Middle frontal gyrus (tissue), 1 donor: ENCODE measurements at regions not wholly inside any gene's neighbourhood (a gene's known extent, or its start where the extent isn't known, plus 50 kb on each side); places are given as distances from the start of the nearest gene placed in this dataset.

ENCODE experiments used
- DNase-seq: peaks from one replicate; pipeline ENCODE4 v3.0.0-alpha.2; 2015; ENCODE audit warnings: low spot score; ENCODE audit errors: extremely low spot score

- DNase-seq, result no peak
These were observed 191.5 kb downstream of the RAMP3 start for GRCh38 chr7:45349090-45349489.

- DNase-seq, result peak; percentile 27
These were observed 193.3 kb downstream of the RAMP3 start for GRCh38 chr7:45350896-45351295.

DNA sequence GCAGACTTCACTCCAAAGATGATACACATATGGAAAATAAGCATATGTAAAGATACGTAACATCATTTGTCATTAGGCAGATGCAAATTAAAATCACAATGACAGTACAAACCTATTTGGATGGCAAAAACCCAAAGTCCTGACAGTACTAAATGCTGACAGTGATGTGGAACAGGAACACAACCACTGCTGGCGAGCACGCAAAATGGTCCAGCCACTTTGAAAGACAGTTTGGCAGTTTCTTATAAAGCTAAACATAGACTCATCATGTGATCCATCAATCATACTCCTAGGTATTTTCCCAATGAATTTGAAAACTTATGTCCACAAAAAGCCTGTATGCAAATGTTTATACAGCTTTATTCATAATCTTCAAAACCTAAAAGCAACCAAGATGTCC lies 200.7 kb downstream of the RAMP3 start:
- DNase-seq, result no peak

DNA sequence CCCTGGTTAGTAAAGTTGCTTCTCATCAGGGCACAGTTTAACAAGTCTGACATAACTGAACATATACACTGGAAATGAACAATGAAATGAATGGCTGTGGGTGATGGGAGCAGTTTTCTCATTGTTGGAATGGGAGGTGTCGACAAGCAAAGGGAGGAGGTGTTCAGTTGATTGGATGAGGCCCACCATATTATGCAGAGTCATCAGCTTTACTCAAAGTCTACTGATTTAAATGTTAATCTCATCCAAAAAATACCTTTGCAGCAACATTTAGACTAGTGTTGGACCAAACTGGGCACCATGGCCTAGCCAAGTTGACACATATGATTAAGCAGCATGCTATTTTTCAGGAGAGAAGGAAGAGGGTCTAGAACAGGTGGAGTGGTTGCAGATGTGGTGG lies 201.7 kb downstream of the RAMP3 start:
- DNase-seq, result no peak

DNA sequence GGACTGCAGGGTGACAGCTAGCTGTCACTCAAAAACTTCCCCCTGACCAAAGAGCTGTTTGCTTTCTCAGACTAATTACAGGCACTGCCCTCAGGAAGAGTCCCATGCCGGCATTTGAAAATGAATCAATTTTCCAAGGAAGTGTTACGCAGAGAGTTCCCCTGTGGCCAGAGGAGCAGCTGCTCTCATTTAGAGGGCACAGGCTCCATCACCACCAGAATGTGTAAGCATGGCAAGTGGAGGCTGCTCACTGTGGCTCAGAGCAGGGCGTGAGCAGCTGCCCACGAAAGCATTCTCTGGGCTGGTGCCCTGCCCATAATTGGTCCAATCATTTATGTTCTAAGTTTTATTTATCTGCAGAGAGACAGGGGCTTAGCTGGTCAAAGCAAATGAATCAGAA lies 202.2 kb downstream of the RAMP3 start:
- DNase-seq, result no peak

DNA sequence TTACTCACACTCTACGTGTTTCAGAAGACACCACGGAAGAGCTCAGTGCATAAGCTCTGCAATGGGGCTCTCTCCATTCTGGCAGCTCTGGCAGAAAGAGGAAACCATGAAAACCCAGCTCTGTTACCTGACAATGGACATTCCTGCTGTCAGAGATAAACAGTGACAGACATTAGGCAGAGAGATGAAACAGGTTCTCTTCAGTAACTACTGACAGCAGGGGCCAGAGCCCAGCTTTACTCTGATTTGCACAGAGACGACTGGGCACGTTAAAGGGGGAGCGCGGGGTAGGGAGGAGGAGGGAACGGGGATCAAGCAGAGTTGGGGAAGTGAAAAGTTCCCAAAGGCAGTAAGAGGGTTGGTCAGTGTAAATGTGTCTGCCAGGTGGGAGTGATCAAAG lies 206.1 kb downstream of the RAMP3 start:
- DNase-seq, result no peak

DNA sequence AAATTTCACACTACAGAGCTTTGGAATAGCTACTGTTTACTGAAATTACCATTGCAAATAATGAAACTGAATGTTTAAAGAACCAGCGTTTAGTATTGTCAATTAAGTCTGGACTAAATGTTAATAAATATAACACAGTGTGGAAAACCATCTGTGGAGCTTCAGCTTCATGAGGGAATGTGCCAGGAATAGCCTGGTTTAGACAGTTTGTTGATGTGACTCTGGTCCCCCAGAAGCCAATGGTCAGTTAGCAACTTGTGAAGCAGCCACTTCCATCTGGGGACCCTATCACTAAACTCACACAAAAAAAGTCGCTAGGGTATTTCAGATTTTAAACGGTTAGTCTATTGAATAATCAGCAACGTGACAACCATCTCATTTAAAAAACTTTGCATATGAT lies 207.8 kb downstream of the RAMP3 start:
- DNase-seq, result no peak

GRCh38 chr7:45366475-45366874 lies 207.7 kb upstream of the ADCY1 start:
- no peak for DNase-seq

GRCh38 chr7:45367026-45367425 lies 207.1 kb upstream of the ADCY1 start:
- no peak for DNase-seq

GRCh38 chr7:45368129-45368807 lies 205.9 kb upstream of the ADCY1 start:
- no peak for DNase-seq

DNA sequence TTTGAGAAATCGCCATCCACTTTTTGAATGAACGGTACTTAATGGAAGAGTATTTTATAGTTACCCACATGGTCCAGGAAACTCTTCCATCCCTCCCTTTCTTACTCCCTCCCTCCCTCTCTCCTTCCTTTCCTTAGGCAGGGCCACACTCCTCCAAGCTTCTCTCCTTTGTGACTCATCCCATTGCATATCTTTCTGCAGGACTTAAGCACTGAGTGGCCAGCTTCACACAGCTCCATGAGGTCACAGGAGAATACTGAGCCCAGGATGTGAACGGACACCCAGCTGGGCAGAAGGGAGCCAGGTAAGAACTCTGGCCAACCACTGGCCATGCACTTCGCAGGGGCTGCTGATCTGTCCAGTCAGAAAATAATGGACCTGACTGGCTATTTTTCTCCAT lies 189.7 kb upstream of the ADCY1 start:
- DNase-seq, result no peak

DNA sequence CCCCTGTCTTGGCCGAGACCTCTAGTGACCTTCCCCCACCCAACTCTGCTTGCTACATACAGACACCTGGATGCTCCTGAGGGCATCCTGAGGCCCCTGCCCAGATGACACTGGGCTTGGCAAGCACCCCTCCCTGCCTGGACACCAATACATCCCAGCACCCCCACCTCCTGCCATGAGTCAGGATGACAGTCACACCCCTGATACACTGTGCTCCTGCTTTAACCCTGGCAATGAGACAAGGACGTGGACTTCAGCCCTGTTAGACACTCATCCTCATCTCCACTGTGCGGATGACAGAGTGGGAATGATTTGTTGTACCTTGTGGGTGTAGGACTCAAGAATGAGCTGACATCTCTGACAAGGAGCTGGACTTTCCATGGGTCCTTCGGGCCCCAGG lies 186.3 kb upstream of the ADCY1 start:
- DNase-seq, result no peak

- no peak for DNase-seq
These were observed 184.9 kb upstream of the ADCY1 start for GRCh38 chr7:45389073-45389872.

GRCh38 chr7:45390180-45390579 lies 184.0 kb upstream of the ADCY1 start:
- no peak for DNase-seq

DNA sequence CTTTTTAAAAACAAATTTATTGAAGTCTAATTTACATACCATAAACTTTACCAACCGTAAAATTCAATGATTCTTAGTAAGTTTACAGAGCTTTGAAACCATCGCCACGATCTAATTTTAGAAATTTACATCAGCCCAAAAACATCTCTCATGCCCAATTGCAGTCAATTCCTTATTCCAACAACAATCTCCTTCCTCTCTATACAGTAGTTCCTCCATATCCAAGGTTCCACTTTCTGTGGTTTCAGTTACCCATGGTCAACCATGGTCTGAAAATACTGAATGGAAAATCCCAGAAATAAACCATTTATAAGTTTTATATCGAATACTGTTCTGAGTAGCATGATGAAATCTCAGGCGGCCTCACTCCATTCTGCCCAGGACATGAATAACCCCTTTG lies 183.4 kb upstream of the ADCY1 start:
- no peak for DNase-seq

GRCh38 chr7:45391618-45392451 lies 182.3 kb upstream of the ADCY1 start:
- no peak for DNase-seq

GRCh38 chr7:45394117-45394708 lies 180.0 kb upstream of the ADCY1 start:
- DNase-seq, result no peak

GRCh38 chr7:45399069-45399468 lies 175.1 kb upstream of the ADCY1 start:
- DNase-seq, result no peak

DNA sequence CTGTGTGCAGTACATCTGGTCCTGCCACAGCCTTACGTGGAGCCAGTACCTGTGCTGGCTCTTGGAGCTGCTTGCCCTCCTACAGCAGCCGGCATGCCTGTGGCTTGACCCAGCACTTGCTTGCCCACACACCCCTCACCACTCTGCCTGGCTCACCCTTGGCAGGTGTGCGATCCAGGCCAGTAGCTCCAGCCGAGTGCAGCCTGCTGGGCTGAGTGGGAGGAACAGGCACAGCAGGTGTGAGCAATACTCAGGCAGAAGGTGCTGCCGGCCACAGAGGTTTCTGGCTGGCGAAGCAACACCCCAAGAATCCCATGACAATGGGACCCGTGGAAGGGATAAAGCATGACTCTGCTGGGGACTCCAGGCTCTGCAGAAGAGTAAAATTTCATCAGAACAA lies 173.5 kb upstream of the ADCY1 start:
- no peak for DNase-seq

GRCh38 chr7:45401155-45401554 lies 173.0 kb upstream of the ADCY1 start:
- no peak for DNase-seq

GRCh38 chr7:45401851-45402250 lies 172.3 kb upstream of the ADCY1 start:
- DNase-seq, result no peak
